Stimulated activated CD4-positive, alpha-beta T cell treated with anti-CD3 and anti-CD28 coated beads, Interleukin-4, amount 100 ng/mL, for 4 hours (primary cell): ENCODE measurements at regions not wholly inside any gene's neighbourhood (a gene's known extent, or its start where the extent isn't known, plus 50 kb on each side); places are given as distances from the start of the nearest gene placed in this dataset.
"Not testable (repeated sequence)": the region's sequence is repeated elsewhere in the genome, so short reads cannot be mapped to it uniquely, and the experiment has no call there.

Experiments
- DNase-seq, 2 experiments: peaks; one replicate each; pipeline ENCODE4 v3.0.0-alpha.2; 2020

DNA sequence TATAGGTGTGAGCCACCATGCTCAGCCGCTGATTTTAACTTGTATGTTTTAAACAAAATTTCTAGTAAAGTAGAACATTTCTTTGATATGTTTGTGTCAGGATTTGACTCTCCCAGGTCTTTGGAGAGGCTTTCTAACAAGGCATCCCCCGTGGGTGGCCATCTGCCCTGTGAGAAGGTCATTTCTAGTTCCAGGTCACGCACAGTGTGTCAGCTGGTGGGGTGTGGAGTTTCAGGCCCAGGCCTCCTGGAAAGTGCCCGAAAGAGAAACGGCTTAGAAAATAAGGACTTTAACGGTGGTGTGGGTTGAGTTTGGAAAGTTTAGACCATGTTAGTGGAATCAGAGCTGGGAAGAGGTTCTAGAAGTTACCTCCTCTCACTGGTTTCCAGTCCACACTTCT is 61.0 kb downstream of the SPDYE17 start:
- DNase-seq = not testable (repeated sequence)

DNA sequence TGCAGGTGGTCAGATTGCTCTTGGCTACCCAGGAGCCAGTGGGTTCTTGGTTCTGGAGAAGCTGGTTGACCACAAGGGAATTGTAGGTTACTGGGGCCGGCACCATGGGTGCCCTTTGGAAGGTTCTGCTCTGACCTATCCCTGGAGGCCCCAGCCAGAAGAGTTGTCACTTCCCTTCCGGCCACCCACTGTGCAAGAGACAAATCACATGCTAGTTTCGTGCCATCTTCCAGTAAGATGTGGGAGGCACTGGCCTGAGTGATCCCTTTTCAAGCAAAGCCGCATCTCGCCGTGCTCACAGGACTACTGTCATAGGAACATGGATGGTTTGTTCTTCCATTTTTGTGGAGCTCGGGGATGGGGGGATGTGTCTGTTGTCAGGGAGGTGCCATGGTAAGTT is 62.3 kb downstream of the SPDYE17 start:
- DNase-seq = not testable (repeated sequence)

DNA sequence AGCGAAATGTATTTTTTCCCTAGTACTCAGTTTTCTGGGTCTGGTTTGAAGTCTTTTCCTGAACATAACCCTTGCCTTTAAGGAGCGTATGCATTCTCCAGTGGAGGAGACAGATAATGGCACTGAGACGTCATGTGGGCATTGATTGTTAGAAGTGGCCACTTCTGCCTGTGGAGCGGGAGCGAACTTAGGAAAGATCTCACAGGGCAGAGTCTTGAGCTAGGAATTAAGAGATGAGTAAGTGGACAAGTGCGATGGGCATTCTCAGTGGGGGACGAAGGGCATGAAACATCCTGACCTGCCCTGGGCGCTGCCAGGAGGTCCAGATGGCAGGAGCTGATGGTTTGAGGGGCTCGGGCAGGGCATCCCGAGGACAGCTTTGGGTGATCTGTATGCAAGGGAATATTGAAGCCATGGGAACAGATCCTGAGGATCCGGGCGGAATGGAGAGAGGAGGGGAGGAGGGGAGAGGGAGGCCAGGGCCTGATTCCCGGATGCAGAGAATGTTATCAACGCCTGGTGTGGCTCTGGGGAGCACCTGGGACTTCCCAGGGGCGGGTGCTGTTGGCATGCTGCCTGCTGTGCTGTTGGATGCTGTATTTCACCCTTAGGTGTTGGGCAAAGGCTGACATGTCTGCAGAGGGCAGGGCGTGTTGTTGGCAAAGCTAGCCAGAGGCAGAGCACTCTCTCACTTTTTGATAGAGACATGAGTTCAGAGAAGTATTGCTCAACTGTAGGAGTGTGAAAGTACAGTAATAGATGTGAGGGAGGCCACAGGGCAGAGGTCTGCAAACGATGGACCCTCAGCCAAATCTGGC is 66.2 kb downstream of the SPDYE17 start:
- not testable (repeated sequence) for DNase-seq

DNA sequence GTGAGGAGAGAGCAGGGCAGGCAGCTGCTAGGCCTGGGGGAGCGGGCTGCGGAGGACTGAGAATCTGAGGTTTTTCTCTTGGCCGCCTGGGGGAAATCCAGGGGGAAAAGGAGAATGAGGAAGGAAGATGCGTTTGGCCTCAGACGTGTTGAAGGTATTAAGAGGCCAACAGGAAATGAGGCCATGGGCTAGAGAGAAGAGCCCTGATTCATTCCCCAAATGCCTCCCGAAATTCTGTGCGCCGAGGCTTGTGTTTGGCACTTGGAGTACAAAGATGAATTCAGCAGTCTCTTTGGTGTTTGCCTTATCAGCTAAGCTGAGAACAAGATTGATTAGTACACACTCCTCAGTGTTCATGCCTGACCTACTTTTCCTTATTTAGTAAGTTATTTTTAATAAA is 68.1 kb downstream of the SPDYE17 start:
- DNase-seq = not testable (repeated sequence)

DNA sequence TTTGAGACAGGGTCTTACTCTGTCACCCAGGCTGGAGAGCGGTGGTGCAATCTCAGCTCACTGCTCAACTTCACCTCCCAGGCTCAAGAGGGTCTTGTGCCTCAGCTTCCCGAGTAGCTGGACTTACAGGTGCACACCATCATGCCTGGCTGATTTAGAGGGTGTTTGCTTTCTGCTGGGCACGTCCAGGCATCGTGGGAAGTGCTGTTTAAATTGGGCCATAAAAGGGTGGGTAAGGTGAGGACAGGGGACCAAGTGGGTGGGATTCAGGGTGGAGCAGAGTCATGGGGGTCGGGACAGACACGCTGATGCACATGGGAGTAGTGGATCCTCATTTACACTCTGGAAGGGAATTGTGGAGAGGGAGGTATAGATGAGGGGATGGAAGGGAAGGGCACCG is 69.1 kb downstream of the SPDYE17 start:
- not testable (repeated sequence) for DNase-seq

DNA sequence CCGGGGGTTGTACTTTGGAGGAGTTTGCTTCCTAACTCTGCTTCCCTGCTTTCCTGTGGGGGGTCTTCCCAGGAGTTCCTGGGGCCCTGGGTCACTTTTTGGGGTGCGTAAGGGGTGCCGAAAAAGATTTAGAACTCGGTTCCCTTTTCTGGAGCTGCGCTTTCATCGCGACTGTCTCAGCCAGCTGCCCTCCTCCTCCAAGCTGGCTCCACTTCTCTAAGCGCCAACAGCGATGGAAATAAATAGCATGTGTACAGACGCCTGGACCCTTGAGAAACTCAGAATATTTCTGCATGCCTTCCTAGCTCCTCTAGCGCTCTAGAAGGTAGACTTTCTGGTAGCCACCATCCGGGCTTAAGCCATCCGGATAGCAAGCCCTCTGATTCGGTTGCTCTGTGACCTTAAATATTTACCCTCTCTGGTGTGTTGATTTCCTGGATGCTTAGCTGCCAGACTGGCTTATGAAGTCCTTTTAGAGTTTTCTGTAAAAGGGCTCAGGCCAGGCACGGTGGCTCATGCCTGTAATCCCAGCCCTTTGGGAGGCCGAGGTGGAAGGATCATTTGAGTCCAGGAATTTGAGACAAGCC is 71.7 kb downstream of the SPDYE17 start:
- DNase-seq = not testable (repeated sequence)

DNA sequence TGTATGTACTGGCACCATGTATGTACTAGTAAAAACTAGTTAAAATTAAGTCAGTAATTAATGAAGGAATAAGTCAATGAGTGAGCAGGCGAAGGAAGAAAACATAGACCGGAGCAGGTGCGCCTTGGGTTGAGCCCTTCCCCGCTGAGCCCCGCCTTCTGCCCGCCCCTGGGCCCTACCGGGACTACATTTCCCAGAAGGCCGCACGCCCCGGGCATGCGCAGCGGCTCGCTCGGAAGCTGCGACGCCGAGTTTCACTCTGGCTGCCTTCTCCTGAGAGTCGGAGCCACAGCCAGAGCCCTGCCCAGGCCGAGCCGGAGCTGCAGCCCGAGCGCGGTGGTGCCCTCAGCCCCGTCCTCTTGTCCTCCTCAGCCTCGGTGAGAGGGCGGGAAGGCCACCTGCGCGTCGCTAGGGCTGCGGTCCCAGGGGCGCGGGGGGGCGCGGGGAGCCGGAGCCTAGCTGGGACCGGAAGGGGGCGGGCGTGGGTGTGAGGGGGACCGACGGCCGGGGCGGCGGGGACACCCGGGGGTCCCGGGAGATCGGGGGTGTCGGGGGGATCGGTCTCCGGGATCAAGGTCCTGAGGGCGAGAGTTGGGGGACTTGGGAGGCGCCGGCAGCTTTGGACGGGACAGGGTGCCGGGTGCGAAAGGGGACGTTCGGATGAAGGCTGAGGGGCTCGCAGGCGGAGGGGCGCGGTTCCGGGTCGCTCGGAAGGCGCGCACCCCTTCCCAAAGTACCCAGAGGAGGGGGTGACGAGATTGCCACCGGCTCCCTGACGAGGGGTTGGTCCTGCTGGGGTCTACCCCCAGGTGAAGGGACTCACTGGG is 72.4 kb downstream of the SPDYE17 start:
- DNase-seq = peak in 1 of 2 experiments; percentile 2

DNA sequence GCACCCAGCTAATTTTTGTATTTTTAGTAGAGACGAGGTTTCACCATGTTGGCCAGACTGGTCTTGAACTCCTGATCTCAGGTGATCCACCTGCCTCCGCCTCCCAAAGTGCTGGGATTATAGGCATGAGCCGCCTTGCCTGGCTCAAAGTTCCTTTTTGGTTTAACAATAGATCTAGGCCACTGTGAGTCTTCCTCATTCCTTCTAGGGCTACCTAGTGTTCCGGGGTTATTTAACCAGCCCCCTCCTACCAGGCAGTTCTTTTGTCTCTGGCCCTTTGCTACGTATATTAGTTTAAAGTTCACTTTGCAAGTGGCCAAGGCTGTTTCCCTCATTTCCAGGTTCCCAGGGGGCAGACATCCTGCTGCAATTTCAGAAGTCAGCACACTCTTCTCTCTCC is 75.6 kb downstream of the SPDYE17 start:
- not testable (repeated sequence) for DNase-seq

DNA sequence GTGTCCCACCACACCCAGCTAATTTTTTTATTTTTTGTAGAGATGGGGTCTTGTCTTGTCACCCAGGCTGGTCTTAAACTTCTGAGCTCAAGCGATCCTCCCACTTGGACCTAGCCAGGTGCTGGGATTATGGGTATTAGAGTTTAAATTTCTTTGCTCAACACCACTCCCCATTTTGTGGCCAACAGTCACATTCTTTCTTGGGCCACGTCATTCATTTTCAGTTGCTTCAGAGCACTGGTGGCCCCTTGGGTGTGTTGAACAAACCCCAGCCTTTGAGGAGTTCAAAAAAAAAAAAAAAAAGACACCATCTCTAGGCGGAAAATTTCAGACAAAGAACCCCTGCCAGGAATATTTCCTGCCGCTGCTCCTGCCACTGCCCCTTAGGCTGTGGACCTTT is 77.0 kb downstream of the SPDYE17 start:
- not testable (repeated sequence) for DNase-seq

DNA sequence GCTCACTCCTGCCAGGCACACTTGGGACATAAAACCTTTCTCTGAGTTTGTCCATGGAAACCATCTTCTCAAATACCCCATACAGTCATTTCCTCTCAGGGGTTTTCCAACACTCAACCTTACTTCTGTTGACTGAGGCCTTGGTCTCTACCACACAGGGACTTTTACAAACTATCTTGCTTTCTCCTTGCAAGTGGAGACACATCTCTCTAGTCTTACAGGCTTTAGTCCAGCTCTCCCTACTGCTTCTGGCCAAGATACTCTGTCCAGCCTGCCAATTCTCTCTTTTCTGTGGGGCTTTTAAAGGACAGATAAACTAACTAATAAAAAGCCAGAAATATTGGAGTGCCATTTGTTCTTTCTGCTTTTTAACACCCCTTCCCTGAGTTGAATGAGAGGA is 87.6 kb downstream of the SPDYE17 start:
- DNase-seq = not testable (repeated sequence)

DNA sequence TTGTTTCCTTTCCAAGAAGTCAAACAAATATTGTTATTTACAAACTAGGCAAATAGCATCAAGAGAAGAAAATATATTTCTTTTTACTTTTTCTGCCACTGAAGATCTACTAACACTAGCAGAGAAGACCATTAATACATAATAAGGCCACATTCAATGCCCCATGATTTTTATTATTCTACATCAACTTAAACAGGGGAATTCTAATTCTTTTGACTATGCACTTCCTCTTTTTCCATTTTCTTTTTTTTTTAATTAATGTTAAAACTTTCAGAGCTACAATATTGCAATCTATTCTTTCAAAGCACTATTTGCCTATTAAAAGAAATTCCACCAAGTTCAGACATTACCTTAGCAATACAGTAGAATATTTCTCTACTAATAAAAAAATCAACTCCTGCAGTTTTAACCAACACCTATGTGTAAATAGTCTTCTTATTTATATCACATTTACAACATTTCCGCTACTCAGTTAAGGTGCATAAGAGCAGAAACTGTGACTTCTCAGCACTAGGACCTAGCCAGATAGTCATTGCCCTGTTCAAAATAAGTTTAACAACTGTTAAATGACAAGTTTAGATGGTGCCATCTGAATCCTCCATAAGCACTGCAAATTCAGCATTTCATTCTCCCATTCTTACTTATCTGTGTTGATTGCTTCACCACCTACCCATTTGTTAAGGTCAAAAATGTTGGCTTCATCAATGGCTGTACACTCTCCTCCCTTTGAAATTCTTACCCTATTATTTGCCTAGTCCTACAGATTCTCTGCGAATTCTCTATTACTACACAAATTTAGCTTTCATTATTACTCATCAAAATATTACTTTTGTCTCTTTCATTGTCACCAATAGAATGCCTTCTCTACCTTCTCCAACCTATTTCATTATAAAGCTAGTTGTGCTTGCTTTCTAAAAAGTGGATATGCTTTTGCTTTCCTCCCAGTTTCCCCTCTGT is 90.1 kb downstream of the SPDYE17 start:
- DNase-seq = not testable (repeated sequence)

DNA sequence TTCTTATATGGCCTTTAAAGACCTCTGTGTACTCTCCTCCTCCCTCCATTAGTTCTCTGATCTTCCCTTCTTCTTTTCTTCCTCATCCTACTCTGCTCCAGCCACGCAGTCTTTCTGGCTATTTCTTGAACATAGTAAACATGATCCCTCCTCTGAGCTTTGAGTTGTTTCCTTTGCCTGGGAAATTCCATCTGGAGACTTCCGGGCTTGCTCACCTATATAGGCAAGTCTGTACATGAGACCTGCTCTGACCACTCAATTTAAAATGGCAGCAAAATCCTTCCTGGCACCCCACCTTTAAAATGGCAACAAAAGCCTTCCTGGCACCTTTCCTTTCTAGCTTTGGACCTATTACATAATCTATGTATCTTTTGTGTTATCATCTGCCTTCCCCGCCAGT is 94.4 kb downstream of the SPDYE17 start:
- not testable (repeated sequence) for DNase-seq

DNA sequence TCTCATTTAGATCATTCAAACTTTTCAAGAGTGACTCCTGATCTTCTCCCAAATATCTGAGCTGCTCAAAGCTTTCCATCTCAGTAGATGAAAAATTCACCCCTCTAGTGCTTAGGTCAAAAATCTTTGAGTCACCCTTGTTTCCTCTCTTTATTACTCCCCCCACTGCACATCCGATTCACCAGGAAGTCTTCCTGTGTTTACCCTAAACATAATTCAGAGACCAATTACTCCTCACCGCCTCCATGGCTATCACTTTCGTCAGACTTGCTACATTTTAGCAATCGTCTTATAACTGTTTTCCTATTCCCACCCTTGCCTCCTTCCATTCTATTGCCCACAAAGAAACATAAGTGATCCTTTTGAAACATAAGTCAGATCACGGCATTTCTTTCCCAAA is 94.8 kb downstream of the SPDYE17 start:
- DNase-seq = not testable (repeated sequence)

DNA sequence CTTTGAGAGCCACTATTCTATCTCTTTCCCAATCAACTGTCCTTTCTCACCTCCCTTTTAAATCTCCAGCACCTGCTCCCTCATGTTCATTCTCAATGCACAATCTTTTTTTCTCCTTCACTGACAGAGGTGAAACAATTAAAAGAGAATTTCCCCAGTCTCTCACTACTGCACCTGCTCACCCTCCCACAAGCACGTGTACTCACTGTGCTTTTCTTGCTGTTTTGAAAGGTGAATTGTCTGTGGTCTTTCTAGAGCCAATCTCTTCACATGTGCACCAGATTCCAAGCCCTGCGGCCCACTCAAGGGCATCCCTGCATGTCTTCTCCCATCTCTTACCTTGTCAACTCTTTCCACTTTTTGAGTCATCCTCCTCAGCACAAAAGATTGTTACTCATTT is 95.8 kb downstream of the SPDYE17 start:
- DNase-seq = not testable (repeated sequence)

DNA sequence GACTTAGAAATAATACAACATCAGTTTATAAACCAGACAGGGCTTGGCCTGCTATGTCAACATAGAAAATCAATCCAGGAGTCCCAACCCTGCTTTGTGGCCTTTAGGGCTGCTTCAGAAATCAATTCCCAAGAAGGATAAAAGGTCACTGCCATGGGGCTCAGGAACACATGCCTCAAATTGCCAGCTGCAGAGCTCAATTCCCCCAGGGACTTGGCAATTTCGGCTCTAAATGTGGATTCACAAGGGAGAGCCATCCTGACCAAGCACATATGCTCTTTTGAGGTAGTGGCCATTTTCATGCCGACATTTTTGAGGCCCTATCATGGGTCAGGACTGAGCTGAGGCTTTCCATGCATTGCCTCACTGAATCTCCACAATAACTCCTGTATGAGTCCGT is 97.5 kb downstream of the SPDYE17 start:
- DNase-seq = not testable (repeated sequence)

DNA sequence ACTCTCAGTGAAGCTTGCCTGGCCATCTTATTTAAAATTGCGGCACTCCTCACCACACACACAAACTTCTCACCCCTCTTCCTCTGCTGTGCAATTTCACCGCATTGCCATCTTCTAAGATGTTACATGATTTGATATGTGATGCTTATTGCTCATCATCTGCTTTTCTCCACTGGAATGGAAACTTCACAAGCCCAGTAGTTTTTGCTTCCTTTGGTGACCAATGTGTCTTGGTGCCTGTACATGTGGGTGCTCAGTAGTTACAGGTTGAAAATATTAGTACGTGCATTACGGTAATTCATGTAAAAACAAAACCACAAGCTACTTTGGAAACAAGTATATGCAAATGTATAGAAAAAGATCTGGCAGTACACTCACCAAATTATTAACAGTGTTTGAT is 99.2 kb downstream of the SPDYE17 start:
- not testable (repeated sequence) for DNase-seq

DNA sequence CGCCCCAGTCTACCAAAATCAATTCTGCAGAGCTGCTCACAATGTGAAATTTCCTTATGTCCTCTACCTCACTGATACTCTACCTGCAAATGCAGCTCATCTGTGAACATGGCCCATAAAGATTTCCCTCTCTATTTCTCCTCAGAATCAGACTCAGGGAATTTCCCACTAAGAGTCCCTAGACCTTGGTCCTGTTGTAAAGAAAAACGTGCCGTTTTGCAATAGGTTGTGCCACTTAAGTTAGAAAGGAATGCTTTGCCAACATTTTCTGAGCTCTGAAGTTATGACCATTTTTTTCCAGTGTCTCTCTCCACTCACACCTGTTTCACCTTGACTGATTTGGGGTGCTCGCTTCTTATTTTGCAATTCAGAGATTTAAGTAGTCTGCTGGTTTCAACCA is 100.7 kb downstream of the SPDYE17 start:
- not testable (repeated sequence) for DNase-seq

DNA sequence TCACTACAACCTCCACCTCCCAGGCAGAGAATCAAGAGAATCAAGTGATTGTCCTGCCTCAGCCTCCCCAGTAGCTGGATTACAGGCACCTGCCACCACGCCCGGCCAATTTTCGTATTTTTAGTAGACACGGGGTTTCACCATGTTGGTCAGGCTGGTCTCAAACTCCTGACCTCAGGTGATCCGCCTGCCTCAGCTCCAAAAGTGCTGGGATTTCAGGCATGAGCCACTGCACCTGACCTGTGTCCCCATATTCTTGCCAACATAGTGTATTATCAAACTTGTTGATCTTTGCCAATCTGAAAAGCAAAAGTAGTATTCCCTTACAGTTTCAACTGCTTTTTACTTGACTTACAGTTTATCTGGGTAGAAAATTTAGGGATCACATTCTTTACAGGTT is 101.7 kb downstream of the SPDYE17 start:
- DNase-seq = not testable (repeated sequence)

DNA sequence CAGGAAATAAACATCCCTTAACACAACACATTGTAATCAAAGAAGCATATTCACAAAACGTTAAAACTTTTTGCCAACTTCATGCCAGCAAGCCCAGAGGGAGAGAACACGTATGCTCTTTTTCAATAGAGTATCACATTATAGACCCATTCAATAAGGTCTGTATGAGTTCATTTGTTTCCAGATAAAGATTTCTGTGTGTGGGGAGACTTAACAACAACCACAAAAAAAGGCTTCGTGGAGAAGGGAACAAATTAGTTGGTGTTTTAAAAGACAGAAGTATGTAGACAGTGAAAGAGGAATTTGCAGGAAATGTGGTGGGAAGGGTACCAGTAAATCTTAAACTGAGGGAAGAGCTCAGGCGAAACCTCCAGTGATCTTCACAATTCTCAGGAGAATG is 103.4 kb downstream of the SPDYE17 start:
- DNase-seq = not testable (repeated sequence)

DNA sequence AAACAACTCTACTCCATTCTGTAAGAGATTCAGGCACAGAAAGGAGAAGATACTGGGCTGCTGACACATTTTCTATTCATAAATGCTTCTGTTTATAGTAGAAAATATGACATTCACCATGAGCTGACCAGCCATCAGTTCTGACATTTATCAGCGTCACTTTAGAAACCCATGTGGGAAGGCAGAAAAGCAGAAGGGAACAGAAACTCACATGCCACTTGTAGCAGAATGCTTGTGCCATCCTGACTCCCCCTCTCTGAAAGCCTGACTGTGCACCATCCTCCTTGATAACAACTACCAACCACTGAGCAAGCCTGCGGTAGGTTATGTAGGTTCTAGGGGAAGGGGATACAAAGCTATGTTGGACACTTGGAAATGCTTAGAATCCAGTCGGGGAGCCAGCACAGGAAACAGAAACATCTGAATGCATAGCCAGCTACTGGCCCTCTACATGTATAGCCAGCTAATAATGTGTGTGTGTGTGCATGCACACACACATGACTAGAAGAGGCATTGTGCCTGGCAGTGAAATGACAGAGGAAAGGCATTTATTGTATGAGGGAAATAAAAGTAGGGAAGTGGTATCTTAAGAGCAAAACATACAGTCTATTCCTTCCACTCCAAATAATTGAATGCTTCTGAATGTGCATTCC is 104.3 kb downstream of the SPDYE17 start:
- DNase-seq = not testable (repeated sequence)

DNA sequence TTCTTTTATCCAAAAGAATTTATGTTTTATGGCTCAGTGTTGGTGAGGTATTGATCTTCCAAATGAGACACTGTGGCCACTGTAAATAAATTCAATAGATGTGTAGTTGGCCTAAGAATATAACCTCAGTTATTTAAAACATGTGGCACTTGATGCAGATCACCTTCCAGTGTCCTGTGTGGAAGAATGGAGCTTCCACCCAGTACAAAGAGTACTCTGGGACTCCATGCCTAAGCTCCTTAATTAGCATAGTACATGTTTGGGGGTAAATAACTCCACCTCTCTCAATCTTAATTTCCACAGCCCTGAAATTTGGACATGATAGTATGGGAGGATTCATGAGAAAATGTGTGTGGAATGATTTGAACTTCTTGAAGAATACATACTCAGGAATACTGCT is 105.7 kb downstream of the SPDYE17 start:
- not testable (repeated sequence) for DNase-seq

DNA sequence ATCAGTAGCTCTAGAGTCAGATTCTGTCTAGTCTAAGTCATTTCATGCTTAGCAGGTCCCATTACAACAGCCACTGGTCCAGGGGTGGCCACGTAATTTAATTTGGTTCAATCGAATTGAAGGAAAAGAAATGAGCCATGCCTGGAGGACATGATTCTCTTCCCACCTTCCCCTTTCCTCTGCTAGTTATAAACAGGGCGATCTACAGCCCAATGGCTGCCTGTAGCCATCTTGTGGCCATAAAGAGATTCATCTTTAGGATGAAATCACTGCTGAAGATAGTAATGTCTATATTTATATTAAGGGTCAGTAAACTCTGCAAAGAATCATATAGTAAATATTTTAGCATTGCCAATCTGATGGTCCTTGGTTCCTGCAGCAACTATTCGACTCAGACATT is 107.4 kb downstream of the SPDYE17 start:
- not testable (repeated sequence) for DNase-seq
